Transverse colon (tissue), 4 donors: ENCODE measurements at regions not wholly inside any gene's neighbourhood (a gene's known extent, or its start where the extent isn't known, plus 50 kb on each side); places are given as distances from the start of the nearest gene placed in this dataset.

ENCODE experiments used
- DNase-seq: peaks from one replicate; pipeline ENCODE4 v3.0.0-alpha.2; 2019
- H3K27ac ChIP-seq, 4 donors: fragments of 200-600 bp; sonication (generic); 2 replicates each; pipeline ENCODE4 v1.5.1; 2016 to 2018; ENCODE audit warnings: inconsistent platforms in 4 of 4
- H3K27me3 ChIP-seq: fragments of 200-600 bp; sonication (generic); 2 replicates; pipeline ENCODE4 v1.5.1; 2017; ENCODE audit warnings: inconsistent platforms
- H3K36me3 ChIP-seq, 4 donors: fragments of 200-600 bp; sonication (generic); 2 replicates each; pipeline ENCODE4 v1.5.1; 2017 to 2019; ENCODE audit warnings: inconsistent platforms in 4 of 4
- H3K4me1 ChIP-seq, 4 donors: fragments of 200-600 bp; sonication (generic); 2 replicates each; pipeline ENCODE4 v1.5.1; 2017 to 2020; ENCODE audit warnings: inconsistent platforms in 4 of 4
- H3K4me3 ChIP-seq, 4 donors: fragments of 200-600 bp; sonication (generic); 1 replicate in 1 of 4; 2 replicates in 3 of 4; pipeline versions ENCODE4 v1.5.1 to v1.6.1; 2017 to 2019; ENCODE audit warnings: inconsistent platforms in 4 of 4
- H3K9me3 ChIP-seq, 2 donors: fragments of 200-600 bp; sonication (generic); 2 replicates each; pipeline ENCODE4 v1.5.1; 2017 to 2019; ENCODE audit warnings: inconsistent platforms in 2 of 2
- CTCF ChIP-seq, 5 experiments: fragments of 200-600 bp in 3 of 5; fragments of 450-650 bp in 2 of 5; sonication (generic) in 3 of 5; IDR thresholded peaks; 1 replicate in 2 of 5; 2 replicates in 3 of 5; pipeline ENCODE4 v1.5.1; 2016 to 2017; ENCODE audit warnings: antibody characterized with exemption in 5 of 5, inconsistent platforms in 3 of 5, mild to moderate bottlenecking in 2 of 5, moderate library complexity in 1 of 5
- EP300 ChIP-seq: sonication (generic); formaldehyde crosslinking; IDR thresholded peaks from one replicate; pipeline ENCODE4 v1.6.1; 2017; ENCODE audit warnings: antibody characterized with exemption, low read depth
- POLR2A ChIP-seq: fragments of 450-650 bp; IDR thresholded peaks from one replicate; pipeline ENCODE4 v1.6.1; 2016; ENCODE audit warnings: antibody characterized with exemption, mild to moderate bottlenecking, moderate library complexity
- POLR2AphosphoS5 ChIP-seq, 3 donors: sonication (generic); formaldehyde crosslinking; IDR thresholded peaks; one replicate each; pipeline ENCODE4 v1.6.1; 2016; ENCODE audit warnings: antibody characterized with exemption in 3 of 3
- WGBS, 2 donors: methylation state at CpG; one replicate each; pipeline ENCODE4 v1.1.5; 2018; ENCODE audit warnings: low coverage in 1 of 2; 5-methylcytosine and 5-hydroxymethylcytosine counted together
- in situ Hi-C, 4 donors: fragments of 200-750 bp; cut with MboI; loops; one replicate each; pipeline versions ENCODE4 v1.15.0 to v1.15.1; 2017; ENCODE audit warnings: low sequenced_read_pairs in 3 of 4, low pct_ligation_motif_present in 1 of 4, low pct_unique_long_range_greater_than_20kb in 1 of 4
- intact Hi-C: fragments of 100-400 bp; cut with DNase I; formaldehyde crosslinking; loops from one replicate; pipeline ENCODE4 v1.15.1; 2023; ENCODE audit warnings: low total_unique reads

GRCh38 chr4:26086621-26087441 lies 172.8 kb downstream of the SMIM20 start:
- Histone ChIP-seq H3K27ac (no peak overlapping the region), H3K4me3 (no peak overlapping the region), H3K4me1 (peaks cover 0 to 5% (median 1%) of the 10 kb centered on the region in 4 donors), H3K36me3 (no peaks in the 10 kb centered on the region), H3K9me3 (peaks cover 0 to 5% of the 10 kb centered on the region in 2 donors), H3K27me3 (no peaks in the 10 kb centered on the region)
- intact Hi-C loops = no loop called here
- 72 to 77% methylated on average over 9 to 10 of the region's 10 CpGs for whole genome bisulfite sequencing, 2 donors
- TF ChIP-seq EP300 (no peak), CTCF (IDR thresholded peaks at IDR 0.05) (no peak), POLR2A (no peak), POLR2AphosphoS5 (IDR thresholded peaks at IDR 0.05) (no peak)
- no peak for DNase-seq
- in situ Hi-C loops = loop anchor here in 3 of 4 donors (10.0 to 25.0 kb wide), 3 partner anchors 225 to 325 kb away; partner anchors contain the start of gene RBPJ (in 3 of the 3)

- intact Hi-C loops = no loop called here
- 6 to 33% methylated on average over 3 to 4 of the region's 4 CpGs for WGBS, 2 donors
- peaks cover 0 to 5% of the 10 kb centered on the region in 2 donors for H3K9me3 ChIP-seq
- no peak overlapping the region for H3K4me3 ChIP-seq
- H3K4me1 ChIP-seq = no peaks in the 10 kb centered on the region
- H3K27me3 ChIP-seq = no peaks in the 10 kb centered on the region
- DNase-seq = no peak
- TF ChIP-seq POLR2A (no peak), POLR2AphosphoS5 (IDR thresholded peaks at IDR 0.05) (peak in 1 of 3 donors; percentile 24)
- in situ Hi-C loops = loop anchor here in 3 of 4 donors (10.0 to 25.0 kb wide), 3 partner anchors 224 to 324 kb away; partner anchors contain the start of gene RBPJ (in 3 of the 3)
- no peak overlapping the region for H3K27ac ChIP-seq
- H3K36me3 ChIP-seq = no peaks in the 10 kb centered on the region
Measured at GRCh38 chr4:26088433-26088928, 174.5 kb downstream of the SMIM20 start.

GRCh38 chr4:26093551-26093950 lies 179.5 kb downstream of the SMIM20 start:
- Histone ChIP-seq H3K4me3 (no peak overlapping the region), H3K4me1 (no peaks in the 10 kb centered on the region), H3K27ac (no peak overlapping the region), H3K9me3 (peaks cover 0 to 5% of the 10 kb centered on the region in 2 donors), H3K27me3 (no peaks in the 10 kb centered on the region), H3K36me3 (no peaks in the 10 kb centered on the region)
- no peak for DNase-seq
- TF ChIP-seq CTCF (IDR thresholded peaks at IDR 0.05) (no peak), EP300 (no peak), POLR2AphosphoS5 (IDR thresholded peaks at IDR 0.05) (no peak)
- in situ Hi-C loops = loop anchor here in 1 of 4 donors (25.0 kb wide), 2 partner anchors 219 to 319 kb away; partner anchors contain the start of gene RBPJ
- intact Hi-C loops = loop anchor here (10.0 kb wide), 1 partner anchor 1591 kb away; no protein-coding TSS in a partner anchor
- 65 to 83% methylated on average over 3 of the region's 3 CpGs for WGBS, 2 donors

GRCh38 chr4:26094076-26094475 lies 180.1 kb downstream of the SMIM20 start:
- intact Hi-C loops = loop anchor here (10.0 kb wide), 1 partner anchor 1591 kb away; no protein-coding TSS in a partner anchor
- TF ChIP-seq POLR2A = no peak
- no peak for TF ChIP-seq POLR2AphosphoS5 (IDR thresholded peaks at IDR 0.05)
- TF ChIP-seq CTCF (IDR thresholded peaks at IDR 0.05) = no peak
- TF ChIP-seq EP300 = no peak
- WGBS, 2 donors = 70 to 89% methylated on average over 1 to 2 of the region's 2 CpGs
- no peaks in the 10 kb centered on the region for H3K36me3 ChIP-seq
- H3K27ac ChIP-seq = no peak overlapping the region
- H3K9me3 ChIP-seq = peaks cover 0 to 5% of the 10 kb centered on the region in 2 donors
- no peak for DNase-seq
- no peak overlapping the region for H3K4me3 ChIP-seq
- H3K27me3 ChIP-seq = no peaks in the 10 kb centered on the region
- in situ Hi-C loops = loop anchor here in 1 of 4 donors (25.0 kb wide), 2 partner anchors 218 to 318 kb away; partner anchors contain the start of gene RBPJ
- H3K4me1 ChIP-seq = no peaks in the 10 kb centered on the region
